Mesenchymal stem cell (in vitro differentiated cells and primary cell): ENCODE measurements at regions not wholly inside any gene's neighbourhood (a gene's known extent, or its start where the extent isn't known, plus 50 kb on each side); places are given as distances from the start of the nearest gene placed in this dataset.

Experiments used
- DNase-seq: peaks from one replicate; pipeline ENCODE4 v3.0.0-alpha.2; 2013
- H2AFZ ChIP-seq: one replicate; pipeline ENCODE4 v1.6.1; 2013; ENCODE audit warnings: low read depth, mild to moderate bottlenecking, control low read depth, inconsistent platforms, low read length, moderate library complexity
- H2AK5ac ChIP-seq: 2 replicates; pipeline ENCODE4 v1.6.1; 2013; ENCODE audit warnings: low read length, moderate library complexity, mild to moderate bottlenecking, inconsistent platforms; ENCODE audit not compliant: severe bottlenecking
- H2BK120ac ChIP-seq: one replicate; pipeline ENCODE4 v1.6.1; 2013; ENCODE audit warnings: low read depth, mild to moderate bottlenecking, inconsistent platforms, low read length, moderate library complexity
- H2BK12ac ChIP-seq, 2 experiments: one replicate each; pipeline ENCODE4 v1.6.1; 2013; ENCODE audit warnings: inconsistent platforms in 2 of 2, low read length in 2 of 2, mild to moderate bottlenecking in 2 of 2, moderate library complexity in 2 of 2, control low read depth in 1 of 2
- H2BK15ac ChIP-seq: one replicate; pipeline ENCODE4 v1.6.1; 2013; ENCODE audit warnings: mild to moderate bottlenecking, low read depth, inconsistent platforms; ENCODE audit not compliant: poor library complexity, severe bottlenecking
- H2BK5ac ChIP-seq: 2 replicates; pipeline ENCODE4 v1.6.1; 2013; ENCODE audit warnings: low read depth, mild to moderate bottlenecking, low read length, control low read depth, inconsistent platforms; ENCODE audit not compliant: poor library complexity, severe bottlenecking
- H3K14ac ChIP-seq, 2 experiments: one replicate each; pipeline ENCODE4 v1.6.1; 2013; ENCODE audit warnings: inconsistent platforms in 2 of 2, low read length in 2 of 2, control low read depth in 1 of 2, mild to moderate bottlenecking in 1 of 2, moderate library complexity in 1 of 2
- H3K18ac ChIP-seq, 2 experiments: one replicate each; pipeline ENCODE4 v1.6.1; 2013; ENCODE audit warnings: inconsistent platforms in 2 of 2, low read length in 2 of 2, control low read depth in 1 of 2, low read depth in 1 of 2, mild to moderate bottlenecking in 1 of 2
- H3K23ac ChIP-seq, 2 experiments: one replicate each; pipeline ENCODE4 v1.6.1; 2013; ENCODE audit warnings: inconsistent platforms in 2 of 2, low read length in 2 of 2, mild to moderate bottlenecking in 2 of 2, moderate library complexity in 2 of 2, control low read depth in 1 of 2
- H3K27ac ChIP-seq: 2 replicates; pipeline ENCODE4 v1.5.1; 2013; ENCODE audit warnings: mild to moderate bottlenecking, moderate library complexity, low read length, control low read depth, inconsistent platforms; ENCODE audit not compliant: poor library complexity, severe bottlenecking
- H3K27me3 ChIP-seq, 2 experiments: 2 replicates each; pipeline versions ENCODE4 v1.6.1 to v1.7.0; 2013; ENCODE audit warnings: low read length in 2 of 2, mild to moderate bottlenecking in 2 of 2, moderate library complexity in 2 of 2, control low read depth in 1 of 2, inconsistent platforms in 1 of 2; ENCODE audit not compliant: control insufficient read depth in 1 of 2, insufficient read depth in 1 of 2
- H3K36me3 ChIP-seq, 2 experiments: 2 replicates each; pipeline versions ENCODE4 v1.6.1 to v1.7.0; 2013; ENCODE audit warnings: low read length in 2 of 2, control low read depth in 1 of 2, inconsistent platforms in 1 of 2, low read depth in 1 of 2, mild to moderate bottlenecking in 1 of 2; ENCODE audit not compliant: insufficient read depth in 2 of 2, control insufficient read depth in 1 of 2
- H3K4ac ChIP-seq, 2 experiments: one replicate each; pipeline ENCODE4 v1.6.1; 2013; ENCODE audit warnings: inconsistent platforms in 2 of 2, low read length in 2 of 2, mild to moderate bottlenecking in 2 of 2, moderate library complexity in 2 of 2, control low read depth in 1 of 2, low read depth in 1 of 2
- H3K4me1 ChIP-seq: 2 replicates; pipeline ENCODE4 v1.6.1; 2013; ENCODE audit warnings: low read depth, low read length, control low read depth; ENCODE audit not compliant: control insufficient read depth, insufficient read depth
- H3K4me2 ChIP-seq: 2 replicates; pipeline ENCODE4 v1.6.1; 2013; ENCODE audit warnings: low read length, mild to moderate bottlenecking, inconsistent platforms; ENCODE audit not compliant: poor library complexity, severe bottlenecking
- H3K4me3 ChIP-seq, 2 experiments: 2 replicates each; pipeline versions ENCODE4 v1.5.1 to v1.7.0; 2013; ENCODE audit warnings: low read length in 2 of 2, mild to moderate bottlenecking in 2 of 2, control low read depth in 1 of 2, low read depth in 1 of 2; ENCODE audit not compliant: insufficient read depth in 1 of 2
- H3K79me1 ChIP-seq: replicated peaks from 2 replicates; pipeline ENCODE4 v1.6.1; 2013; ENCODE audit warnings: mild to moderate bottlenecking, control low read depth, low read length, inconsistent platforms; ENCODE audit not compliant: poor library complexity, severe bottlenecking
- H3K9ac ChIP-seq: 2 replicates; pipeline ENCODE4 v1.7.0; 2013; ENCODE audit warnings: mild to moderate bottlenecking, low read length, moderate library complexity
- H3K9me3 ChIP-seq: 2 replicates; pipeline ENCODE4 v1.7.0; 2013; ENCODE audit warnings: mild to moderate bottlenecking, low read length; ENCODE audit not compliant: control insufficient read depth
- H4K8ac ChIP-seq: one replicate; pipeline ENCODE4 v1.6.1; 2013; ENCODE audit warnings: inconsistent platforms, mild to moderate bottlenecking, low read length, moderate library complexity
- H4K91ac ChIP-seq: one replicate; pipeline ENCODE4 v1.6.1; 2013; ENCODE audit warnings: mild to moderate bottlenecking, low read length, inconsistent platforms
- WGBS: methylation state at CpG from one replicate; pipeline ENCODE4 v1.1.7; 2013; ENCODE audit warnings: mixed read lengths; 5-methylcytosine and 5-hydroxymethylcytosine counted together

- H3K9ac ChIP-seq, result no peak overlapping the region
- no peak overlapping the region for H2BK15ac ChIP-seq
- H2AFZ ChIP-seq, result no peak overlapping the region
- no peak overlapping the region for H2BK5ac ChIP-seq
- no peak overlapping the region for H2BK12ac ChIP-seq
- H4K91ac ChIP-seq, result no peak overlapping the region
- no peak overlapping the region for H3K23ac ChIP-seq
- H3K27me3 ChIP-seq, result no peaks in the 10 kb centered on the region
- H3K27ac ChIP-seq, result no peak overlapping the region
- H3K4me1 ChIP-seq, result peaks cover 2% of the 10 kb centered on the region
- no peaks in the 10 kb centered on the region for H3K9me3 ChIP-seq
- no peak overlapping the region for H3K4me2 ChIP-seq
- no peak overlapping the region for H3K4me3 ChIP-seq
- no peak overlapping the region for H4K8ac ChIP-seq
- H2AK5ac ChIP-seq, result no peak overlapping the region
- no peak overlapping the region for H3K18ac ChIP-seq
- no peak overlapping the region for H3K14ac ChIP-seq
- 77% methylated on average over 3 of the region's 3 CpGs for WGBS
- no peak for DNase-seq
- no peak overlapping the region for H2BK120ac ChIP-seq
- H3K4ac ChIP-seq, result no peak overlapping the region
- no peaks in the 10 kb centered on the region for H3K36me3 ChIP-seq
- H3K79me1 ChIP-seq, result no peaks in the 10 kb centered on the region
Measured at GRCh38 chr5:155957884-155958283, 369.1 kb upstream of the SGCD start.

GRCh38 chr5:155959082-155959481, 367.9 kb upstream of the SGCD start:
- Histone ChIP-seq H3K27ac (no peak overlapping the region), H2BK5ac (no peak overlapping the region), H3K79me1 (no peaks in the 10 kb centered on the region), H3K23ac (no peak overlapping the region), H3K14ac (no peak overlapping the region), H3K18ac (no peak overlapping the region), H3K4ac (no peak overlapping the region), H3K27me3 (no peaks in the 10 kb centered on the region), H3K4me3 (no peak overlapping the region), H4K8ac (no peak overlapping the region), H2BK120ac (no peak overlapping the region), H3K4me1 (peaks cover 2% of the 10 kb centered on the region), H2BK12ac (no peak overlapping the region), H3K9ac (no peak overlapping the region), H3K4me2 (no peak overlapping the region), H3K36me3 (no peaks in the 10 kb centered on the region), H2AFZ (no peak overlapping the region), H2BK15ac (no peak overlapping the region), H3K9me3 (no peaks in the 10 kb centered on the region), H2AK5ac (no peak overlapping the region), H4K91ac (no peak overlapping the region)
- 92% methylated on average over 2 of the region's 2 CpGs for WGBS
- no peak for DNase-seq

GRCh38 chr5:155960177-155960576, 366.8 kb upstream of the SGCD start:
- Histone ChIP-seq H4K91ac (no peak overlapping the region), H3K79me1 (no peaks in the 10 kb centered on the region), H3K27me3 (no peaks in the 10 kb centered on the region), H2BK120ac (no peak overlapping the region), H3K23ac (no peak overlapping the region), H3K18ac (no peak overlapping the region), H3K9ac (no peak overlapping the region), H2BK5ac (no peak overlapping the region), H3K14ac (no peak overlapping the region), H2AFZ (no peak overlapping the region), H3K27ac (no peak overlapping the region), H3K4me3 (no peak overlapping the region), H3K36me3 (no peaks in the 10 kb centered on the region), H3K4ac (no peak overlapping the region), H3K4me2 (no peak overlapping the region), H3K9me3 (peaks cover 4% of the 10 kb centered on the region), H2AK5ac (no peak overlapping the region), H4K8ac (no peak overlapping the region), H2BK15ac (no peak overlapping the region), H3K4me1 (no peaks in the 10 kb centered on the region), H2BK12ac (no peak overlapping the region)
- no peak for DNase-seq
- WGBS, result 78% methylated on average over 3 of the region's 3 CpGs

GRCh38 chr5:155969537-155969936, 357.4 kb upstream of the SGCD start:
- Histone ChIP-seq H4K91ac (no peak overlapping the region), H3K9ac (no peak overlapping the region), H2BK120ac (no peak overlapping the region), H3K4me3 (no peak overlapping the region), H3K4me2 (peak overlapping the region; percentile 5), H3K4me1 (no peaks in the 10 kb centered on the region), H4K8ac (no peak overlapping the region), H3K27me3 (no peaks in the 10 kb centered on the region), H2BK5ac (no peak overlapping the region), H2AFZ (no peak overlapping the region), H3K18ac (no peak overlapping the region), H3K14ac (no peak overlapping the region), H3K23ac (no peak overlapping the region), H3K4ac (no peak overlapping the region), H3K79me1 (no peaks in the 10 kb centered on the region), H3K27ac (no peak overlapping the region), H3K9me3 (peaks cover 16% of the 10 kb centered on the region), H3K36me3 (no peaks in the 10 kb centered on the region), H2AK5ac (no peak overlapping the region), H2BK15ac (no peak overlapping the region), H2BK12ac (no peak overlapping the region)
- DNase-seq, result no peak
- WGBS, result 83% methylated on average over 5 of the region's 5 CpGs
